HG03575 (cell line): ENCODE measurements at regions not wholly inside any gene's neighbourhood (a gene's known extent, or its start where the extent isn't known, plus 50 kb on each side); places are given as distances from the start of the nearest gene placed in this dataset.
"Not testable (repeated sequence)": the region's sequence is repeated elsewhere in the genome, so short reads cannot be mapped to it uniquely, and the experiment has no call there.

ENCODE experiments used
- ATAC-seq: cut with Tn5 transposase; IDR thresholded peaks from one replicate; pipeline ENCODE4 v1.9.1; 2021; ENCODE audit not compliant: unreplicated experiment, insufficient number of reproducible peaks, low FRiP score; ENCODE audit errors: extremely low read depth

GRCh38 chr14:62505045-62505444, 540.2 kb downstream of the KCNH5 start:
- no peak for ATAC-seq

GRCh38 chr14:62521309-62521708, 523.9 kb downstream of the KCNH5 start:
- ATAC-seq: not testable (repeated sequence)

DNA sequence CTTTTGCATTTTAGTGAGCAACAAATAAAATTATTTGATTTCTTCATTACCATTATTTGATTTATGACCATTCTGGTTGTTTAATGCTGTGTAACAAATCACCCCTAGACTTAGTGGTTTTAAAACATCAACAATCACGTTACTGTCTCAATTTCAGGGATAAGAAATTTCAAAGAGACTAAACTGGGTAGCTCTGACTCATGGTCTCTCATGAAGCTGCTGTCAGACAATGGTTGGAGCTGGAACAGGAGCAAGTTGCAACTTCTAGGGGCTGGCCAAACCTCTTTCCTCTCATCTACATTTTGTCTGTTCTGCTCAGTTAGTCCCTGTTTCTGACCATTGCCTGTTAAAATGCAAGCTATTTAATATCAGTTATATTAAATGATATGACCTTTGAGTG, 517.0 kb downstream of the KCNH5 start:
- no peak for ATAC-seq

DNA sequence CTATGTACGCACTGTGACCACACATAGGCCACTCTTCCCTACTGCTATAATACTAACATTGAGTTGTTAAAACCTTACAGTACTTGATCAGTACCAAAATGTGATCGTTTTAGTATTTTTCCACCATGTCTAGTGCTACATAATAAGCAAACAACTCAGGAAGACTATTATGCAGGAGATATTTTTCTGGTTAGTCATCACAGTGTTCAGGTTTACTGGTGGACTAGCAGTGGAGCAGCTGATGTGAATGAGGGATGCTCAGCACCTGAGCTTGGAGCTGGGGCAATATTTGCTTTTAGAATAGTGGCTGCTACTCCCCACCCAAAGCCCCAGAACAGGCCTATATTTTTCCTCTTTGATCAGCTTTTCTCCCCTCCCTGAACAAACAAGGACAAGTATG, 513.1 kb downstream of the KCNH5 start:
- ATAC-seq: no peak

GRCh38 chr14:62546862-62547474, 498.3 kb downstream of the KCNH5 start:
- ATAC-seq: no peak

DNA sequence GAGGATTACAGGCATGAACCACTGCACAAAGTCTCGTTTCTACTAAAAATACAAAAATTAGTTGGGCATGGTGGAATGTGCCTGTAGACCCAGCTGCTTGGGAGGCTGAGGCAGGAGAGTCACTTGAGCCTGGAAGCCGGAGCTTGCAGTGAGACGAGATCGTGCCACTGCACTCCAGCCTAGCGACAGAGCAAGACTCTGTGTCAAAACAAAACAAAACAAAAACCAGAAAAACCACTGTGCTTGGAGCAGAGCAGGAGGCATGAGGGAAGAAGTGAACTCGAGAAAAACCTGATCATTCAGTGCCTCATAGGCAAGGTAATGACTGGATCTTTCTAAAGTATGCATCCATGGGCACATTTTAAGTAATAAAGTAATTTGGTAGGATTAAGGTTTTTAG, 487.8 kb downstream of the KCNH5 start:
- no peak for ATAC-seq

DNA sequence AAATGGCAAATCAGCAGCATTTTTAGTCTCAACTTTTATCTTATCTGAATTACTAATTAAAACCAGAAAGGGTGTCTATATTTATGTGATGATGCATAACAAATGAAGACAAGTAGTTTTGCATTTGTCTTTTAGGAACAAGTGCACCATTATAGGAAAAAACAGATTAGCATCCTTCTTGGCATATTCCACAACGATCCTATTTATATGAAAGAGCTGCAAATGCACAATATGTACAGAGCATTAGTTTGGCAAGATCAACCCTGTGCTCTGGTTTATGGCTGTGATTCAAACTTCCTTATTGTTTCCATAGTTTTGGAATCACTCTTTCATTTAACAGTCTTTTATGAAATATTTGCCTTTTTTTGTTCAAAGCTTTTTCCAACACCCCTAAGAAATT, 486.8 kb downstream of the KCNH5 start:
- no peak for ATAC-seq

- no peak for ATAC-seq
Measured at GRCh38 chr14:62585247-62585646, 460.0 kb downstream of the KCNH5 start.

GRCh38 chr14:62592877-62593276, 452.4 kb downstream of the KCNH5 start:
- no peak for ATAC-seq

DNA sequence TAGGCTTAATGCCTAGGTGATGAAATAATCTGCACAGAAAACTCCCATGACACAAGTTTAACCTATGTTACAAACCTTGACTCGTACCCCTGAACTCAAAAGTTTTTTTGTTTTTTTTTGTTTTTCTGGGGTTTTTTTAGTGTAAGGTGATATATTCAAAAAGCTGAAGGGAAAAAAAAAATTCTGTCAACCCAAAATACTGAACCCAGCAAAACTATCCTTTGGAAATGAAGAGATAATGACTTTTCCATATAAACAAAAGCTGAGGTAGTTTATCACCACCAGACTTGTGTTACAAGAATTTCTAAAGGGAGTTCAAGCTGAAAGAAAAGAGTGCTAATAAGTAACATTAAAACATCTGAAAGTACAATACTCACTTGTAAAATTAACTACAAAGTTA, 448.1 kb downstream of the KCNH5 start:
- no peak for ATAC-seq

- no peak for ATAC-seq
Measured at GRCh38 chr14:62599616-62600385, 445.5 kb downstream of the KCNH5 start.

- ATAC-seq: no peak
Measured at GRCh38 chr14:62602712-62603111, 442.5 kb downstream of the KCNH5 start.

- no peak for ATAC-seq
Measured at GRCh38 chr14:62604524-62604923, 440.7 kb downstream of the KCNH5 start.

GRCh38 chr14:62614122-62614521, 431.1 kb downstream of the KCNH5 start:
- no peak for ATAC-seq

DNA sequence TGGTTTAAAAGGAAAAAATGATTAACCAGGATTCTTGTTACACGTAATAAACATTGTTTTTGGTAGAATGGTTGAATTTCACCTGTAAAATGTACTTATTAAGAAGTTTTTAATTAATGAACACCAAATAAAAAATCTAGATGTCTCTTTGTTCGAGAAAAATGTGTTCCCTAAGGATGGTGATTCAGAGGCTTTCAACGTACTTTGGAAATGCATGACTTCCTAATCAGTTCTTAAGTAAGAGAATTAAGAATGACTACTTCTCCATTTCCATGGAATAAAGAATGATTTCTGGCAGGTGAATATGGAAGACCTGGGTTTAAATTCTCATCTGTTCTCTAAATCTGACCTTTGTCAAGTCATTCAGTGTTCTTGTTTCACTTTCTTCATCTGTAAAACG, 428.6 kb downstream of the KCNH5 start:
- no peak for ATAC-seq

GRCh38 chr14:62626416-62626815, 418.8 kb downstream of the KCNH5 start:
- ATAC-seq: no peak

- ATAC-seq: no peak
Measured at GRCh38 chr14:62629176-62629725, 416.0 kb downstream of the KCNH5 start.

DNA sequence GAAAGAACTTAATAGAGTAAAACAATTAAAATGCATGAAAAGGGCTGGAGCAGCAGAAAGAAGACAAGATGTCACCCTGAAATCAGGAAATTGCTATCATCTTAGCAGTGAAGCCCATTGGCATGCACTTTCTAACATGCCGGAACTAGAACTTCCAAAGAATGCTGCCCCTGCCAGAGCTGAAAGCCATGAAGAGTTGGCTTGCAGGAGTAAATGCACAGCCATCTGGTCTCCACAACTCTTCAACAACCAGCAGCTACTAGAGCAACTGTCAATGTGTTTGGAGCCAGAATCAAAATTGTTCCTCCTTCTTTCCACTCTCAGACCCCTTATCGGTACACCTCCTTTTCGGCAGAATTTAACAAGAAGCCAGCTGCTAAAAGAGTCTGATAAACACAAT, 414.1 kb downstream of the KCNH5 start:
- ATAC-seq: no peak

DNA sequence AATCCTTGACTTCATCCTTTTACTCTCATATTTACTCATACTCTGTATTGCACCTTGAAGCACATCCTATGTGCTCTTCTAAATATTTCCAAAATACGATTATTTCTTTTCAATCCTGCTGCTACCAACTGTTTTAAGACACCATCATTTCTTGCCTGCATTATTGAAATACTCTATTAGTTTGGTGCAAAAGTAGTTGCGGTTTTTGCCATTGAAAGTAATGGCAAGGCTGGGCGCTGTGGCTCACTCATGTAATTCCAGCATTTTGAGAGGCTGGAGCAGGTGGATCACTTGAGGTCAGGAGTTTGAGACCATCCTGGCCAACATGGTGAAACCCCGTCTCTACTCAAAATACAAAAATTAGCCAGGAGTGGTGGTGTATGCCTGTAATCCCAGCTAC, 412.5 kb downstream of the KCNH5 start:
- no peak for ATAC-seq

DNA sequence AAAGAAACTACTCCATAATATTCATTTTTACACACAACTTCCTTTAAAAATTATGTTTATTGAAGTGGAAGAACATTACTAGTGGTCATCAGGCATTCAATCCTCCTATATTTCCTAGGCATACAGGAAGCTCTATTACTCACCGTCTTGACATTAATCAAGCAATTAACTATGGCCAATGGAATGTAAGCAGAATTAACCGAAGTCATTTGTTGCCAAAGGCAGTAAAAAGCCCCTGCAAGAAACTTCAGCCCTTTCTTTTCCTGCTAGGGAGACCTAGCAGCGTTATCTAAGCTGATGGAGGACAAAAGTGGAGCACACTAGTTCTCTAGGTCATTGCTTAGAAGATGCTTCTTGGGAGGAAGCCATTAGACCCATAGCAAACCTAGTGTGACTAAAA, 399.6 kb downstream of the KCNH5 start:
- no peak for ATAC-seq
